NCI-H1048 (cell line): ENCODE measurements at regions not wholly inside any gene's neighbourhood (a gene's known extent, or its start where the extent isn't known, plus 50 kb on each side); places are given as distances from the start of the nearest gene placed in this dataset.
"Not testable (repeated sequence)": the region's sequence is repeated elsewhere in the genome, so short reads cannot be mapped to it uniquely, and the experiment has no call there.

Experiments
- DNase-seq: peaks from one replicate; lab custom pipeline; 2025; lab: John Stamatoyannopoulos, UW

- no peak for DNase-seq
Measured at GRCh38 chr18:60202708-60203107, 169.9 kb downstream of the MC4R start.

- DNase-seq, result no peak
Measured at GRCh38 chr18:60200558-60200957, 172.0 kb downstream of the MC4R start.

GRCh38 chr18:60199505-60199904, 173.1 kb downstream of the MC4R start:
- no peak for DNase-seq

GRCh38 chr18:60197671-60198462, 174.7 kb downstream of the MC4R start:
- DNase-seq, result no peak

GRCh38 chr18:60196836-60197606, 175.6 kb downstream of the MC4R start:
- DNase-seq, result no peak

GRCh38 chr18:60193780-60194179, 178.8 kb downstream of the MC4R start:
- DNase-seq, result peak; percentile 58

GRCh38 chr18:60191926-60192325, 180.6 kb downstream of the MC4R start:
- no peak for DNase-seq

GRCh38 chr18:60189856-60190255, 182.7 kb downstream of the MC4R start:
- DNase-seq, result no peak

GRCh38 chr18:60188958-60189357, 183.6 kb downstream of the MC4R start:
- no peak for DNase-seq

- DNase-seq, result no peak
Measured at GRCh38 chr18:60182223-60182622, 190.4 kb downstream of the MC4R start.

- no peak for DNase-seq
Measured at GRCh38 chr18:60180671-60181070, 191.9 kb downstream of the MC4R start.

GRCh38 chr18:60178224-60178623, 194.4 kb downstream of the MC4R start:
- not testable (repeated sequence) for DNase-seq

- peak; percentile 4 for DNase-seq
Measured at GRCh38 chr18:60176259-60176658, 196.3 kb downstream of the MC4R start.

GRCh38 chr18:60174832-60175231, 197.7 kb downstream of the MC4R start:
- DNase-seq, result no peak

GRCh38 chr18:60172030-60172429, 200.5 kb downstream of the MC4R start:
- no peak for DNase-seq

GRCh38 chr18:60163622-60164021, 209.0 kb downstream of the MC4R start:
- DNase-seq, result no peak

GRCh38 chr18:60162388-60162787, 210.2 kb downstream of the MC4R start:
- no peak for DNase-seq

GRCh38 chr18:60157810-60158209, 214.8 kb downstream of the MC4R start:
- no peak for DNase-seq

GRCh38 chr18:60153376-60153775, 219.2 kb downstream of the MC4R start:
- no peak for DNase-seq

GRCh38 chr18:60149316-60149715, 223.3 kb downstream of the MC4R start:
- no peak for DNase-seq

- DNase-seq, result no peak
Measured at GRCh38 chr18:60147323-60147722, 225.3 kb downstream of the MC4R start.

- DNase-seq, result no peak
Measured at GRCh38 chr18:60146220-60146960, 226.2 kb downstream of the MC4R start.

GRCh38 chr18:60145776-60146175, 226.8 kb downstream of the MC4R start:
- DNase-seq, result no peak
